ENCODE measurements at regions not wholly inside any gene's neighbourhood (a gene's known extent, or its start where the extent isn't known, plus 50 kb on each side); places are given as distances from the start of the nearest gene placed in this dataset.
"Not testable (repeated sequence)": the region's sequence is repeated elsewhere in the genome, so short reads cannot be mapped to it uniquely, and the experiment has no call there.

- not testable (repeated sequence) for TF ChIP-seq CTCF (IDR thresholded peaks at IDR 0.05; ENCODE audit: low read depth, low read length, missing input control); ATF3 (IDR thresholded peaks at IDR 0.05); ZBTB33 (IDR thresholded peaks at IDR 0.05); RAD21 (IDR thresholded peaks at IDR 0.05); GABPA (IDR thresholded peaks at IDR 0.05 in 1 of 2, conservative IDR thresholded peaks at IDR 0.05 in 1 of 2); REST (IDR thresholded peaks at IDR 0.05); EGR1 (IDR thresholded peaks at IDR 0.05; ENCODE audit: low read depth in 2 of 2); MAX (IDR thresholded peaks at IDR 0.05); YY1 (IDR thresholded peaks at IDR 0.05); RXRA (IDR thresholded peaks at IDR 0.05); JUND (IDR thresholded peaks at IDR 0.05); HNF4A (conservative IDR thresholded peaks at IDR 0.05)
Measured at GRCh38 chr12:34226044-34226443, 203.7 kb downstream of the ALG10 start.
